HepG2 (cell line): ENCODE measurements at regions not wholly inside any gene's neighbourhood (a gene's known extent, or its start where the extent isn't known, plus 50 kb on each side); places are given as distances from the start of the nearest gene placed in this dataset.

Source experiments
- ATAC-seq: fragments of 200-7000 bp; cut with Tn5 transposase; 3 replicates; pipeline ENCODE4 v1.9.1; 2020; ENCODE audit warnings: mild to moderate bottlenecking, moderate library complexity
- BruUV-seq: library from RNA; stranded (reverse); fragments of 400-500 nt; replicated peaks from 2 replicates; lab custom pipeline; 2021; lab: Mats Ljungman, UMichigan
- CTCF ChIA-PET: fragments of 300-600 bp; formaldehyde crosslinking; extraction: SDS; loops from one replicate; lab custom pipeline; 2021; ENCODE audit warnings: low total read pairs, inconsistent platforms, low intra/inter-chr PET ratio; lab: Yijun Ruan, JAX
- POLR2A ChIA-PET: fragments of 350-600 bp; sonication (Branson Sonifier 250); formaldehyde crosslinking; loops from one replicate; lab custom pipeline; 2020; ENCODE audit warnings: antibody characterized with exemption, inconsistent platforms; lab: Yijun Ruan, JAX
- DNase-seq: peaks from one replicate; pipeline ENCODE4 v3.0.0-alpha.2; 2015; ENCODE audit warnings: low spot score
- FAIRE-seq: peaks from 3 replicates; lab custom pipeline; 2011; peaks lifted over from hg19 to GRCh38; lab: Jason Lieb, UNC
- H2AFZ ChIP-seq: one replicate; pipeline ENCODE4 v1.6.1; 2011; ENCODE audit warnings: low read length, inconsistent platforms
- H3K27ac ChIP-seq: fragments of 300-600 bp; 3 replicates; pipeline ENCODE4 v1.8.0; 2011; ENCODE audit warnings: mixed run types, mild to moderate bottlenecking, mixed read lengths, low read length, inconsistent platforms; ENCODE audit not compliant: insufficient read depth; ENCODE audit errors: extremely low read length
- H3K27me3 ChIP-seq, 2 experiments: fragments of 200-600 bp in 1 of 2; 2 replicates in 1 of 2; 3 replicates in 1 of 2; pipeline versions ENCODE4 v1.6.0 to v1.8.0; 2011; ENCODE audit warnings: low read length in 2 of 2, mild to moderate bottlenecking in 2 of 2, moderate library complexity in 2 of 2, inconsistent platforms in 1 of 2; ENCODE audit not compliant: insufficient read depth in 2 of 2, control insufficient read depth in 1 of 2
- H3K36me3 ChIP-seq, 2 experiments: fragments of 200-600 bp in 1 of 2; replicated peaks in 1 of 2; 2 replicates in 1 of 2; 3 replicates in 1 of 2; pipeline versions ENCODE4 v1.5.1 to v1.8.0; 2011; ENCODE audit warnings: low read length in 2 of 2, inconsistent platforms in 1 of 2; ENCODE audit not compliant: insufficient read depth in 2 of 2, control insufficient read depth in 1 of 2
- H3K4me1 ChIP-seq: 2 replicates; pipeline ENCODE4 v1.5.1; 2012; ENCODE audit warnings: low read length, inconsistent platforms; ENCODE audit not compliant: insufficient read depth
- H3K4me2 ChIP-seq: 2 replicates; pipeline ENCODE4 v1.6.0; 2011; ENCODE audit warnings: low read depth, low read length, inconsistent platforms
- H3K4me3 ChIP-seq, 3 experiments: fragments of 200-600 bp in 1 of 3; sonication (generic), shearing (Covaris generic) in 1 of 3; replicated peaks in 1 of 3; 2 replicates each; pipeline ENCODE4 v1.5.1; 2011 to 2016; ENCODE audit warnings: low read length in 3 of 3, inconsistent platforms in 2 of 3, low read depth in 2 of 3, mild to moderate bottlenecking in 2 of 3, control low read depth in 1 of 3, mixed read lengths in 1 of 3; ENCODE audit not compliant: insufficient read depth in 1 of 3
- H3K79me2 ChIP-seq: one replicate; pipeline ENCODE4 v1.6.1; 2011; ENCODE audit warnings: low read length, inconsistent platforms; ENCODE audit not compliant: insufficient read depth
- H3K9ac ChIP-seq: 2 replicates; pipeline ENCODE4 v1.6.0; 2011; ENCODE audit warnings: mild to moderate bottlenecking, low read depth, low read length, inconsistent platforms; ENCODE audit not compliant: insufficient read depth
- H3K9me3 ChIP-seq: 2 replicates; pipeline ENCODE4 v1.5.1; 2012; ENCODE audit warnings: mild to moderate bottlenecking, low read length
- H4K20me1 ChIP-seq: 2 replicates; pipeline ENCODE4 v1.6.0; 2011; ENCODE audit warnings: inconsistent platforms, mild to moderate bottlenecking, low read length, moderate library complexity; ENCODE audit not compliant: insufficient read depth
- CEBPB ChIP-seq: IDR thresholded peaks from 2 replicates; pipeline ENCODE4 v1.6.1; 2011; ENCODE audit warnings: low read depth, low read length, improper control_type of control experiment, borderline replicate concordance
- RXRA ChIP-seq: sonication (generic); formaldehyde crosslinking; IDR thresholded peaks from 2 replicates; pipeline ENCODE4 v1.5.1; 2020; ENCODE audit warnings: missing genetic modification reagents
- SIX4 ChIP-seq: sonication (generic); formaldehyde crosslinking; IDR thresholded peaks from 2 replicates; pipeline ENCODE4 v1.4.0; 2020; ENCODE audit warnings: missing genetic modification reagents
- SOX5 ChIP-seq: IDR thresholded peaks from 2 replicates; pipeline ENCODE4 v1.6.1; 2016; ENCODE audit warnings: borderline replicate concordance
- TBX3 ChIP-seq: fragments of 450-650 bp; IDR thresholded peaks from 2 replicates; pipeline ENCODE4 v1.6.1; 2017; ENCODE audit warnings: antibody characterized with exemption, mild to moderate bottlenecking, inconsistent platforms, borderline replicate concordance
- ZBTB39 ChIP-seq: sonication (generic); formaldehyde crosslinking; IDR thresholded peaks from 2 replicates; pipeline ENCODE4 v1.5.0; 2020; ENCODE audit warnings: missing genetic modification reagents
- ZSCAN29 ChIP-seq: sonication (generic); formaldehyde crosslinking; conservative IDR thresholded peaks from 2 replicates; pipeline ENCODE4 v1.4.0; 2020; ENCODE audit warnings: mild to moderate bottlenecking, missing genetic modification reagents
- WGBS: methylation state at CpG from one replicate; pipeline ENCODE4 v1.1.6; 2017; ENCODE audit warnings: low lambda C conversion rate; 5-methylcytosine and 5-hydroxymethylcytosine counted together
- in situ Hi-C: cut with HindIII; loops from 2 replicates; pipeline ENCODE4 v1.10.0; 2017; ENCODE audit warnings: low pct_unique_long_range_greater_than_20kb; ENCODE audit not compliant: extremely low pct_ligation_motif_present
- intact Hi-C: fragments of 100-400 bp; cut with micrococcal nuclease; formaldehyde crosslinking; loops from one replicate; pipeline ENCODE4 v1.10.0; 2022; ENCODE audit not compliant: unreplicated experiment

- no peak for TF ChIP-seq ZBTB39 (CRISPR knock-in tag)
- no peak for TF ChIP-seq RXRA (CRISPR knock-in tag)
- TF ChIP-seq CEBPB, result peak; percentile 22; the same call in 1 of the 2 replicates
- Histone ChIP-seq H3K9me3 (peaks cover 9% of the 10 kb centered on the region; the same call in 1 of the 2 replicates), H3K27ac (no peak overlapping the region), H3K4me2 (no peak overlapping the region), H3K4me3 (no peak overlapping the region), H4K20me1 (no peaks in the 10 kb centered on the region), H2AFZ (no peak overlapping the region), H3K36me3 (no peaks in the 10 kb centered on the region), H3K79me2 (no peaks in the 10 kb centered on the region), H3K4me1 (no peaks in the 10 kb centered on the region), H3K9ac (no peak overlapping the region), H3K27me3 (no peaks in the 10 kb centered on the region)
- ChIA-PET CTCF (no interaction called here), POLR2A (no interaction called here)
- FAIRE-seq (no peak), ATAC-seq (no peak), DNase-seq (no peak)
- in situ Hi-C loops (no loop called here), intact Hi-C loops (no loop called here)
- BruUV-seq, result no TSS peak
- WGBS, result 0% methylated on average over 1 of the region's 1 CpG
These were observed 1496.7 kb downstream of the CDH11 start for GRCh38 chr16:63625126-63625525.

- no peak overlapping the region for H3K4me2 ChIP-seq
- FAIRE-seq, result no peak
- no peak for DNase-seq
- WGBS, result 0% methylated on average over 4 of the region's 4 CpGs
- CTCF ChIA-PET, result no interaction called here
- H4K20me1 ChIP-seq, result no peaks in the 10 kb centered on the region
- H3K27me3 ChIP-seq, result no peaks in the 10 kb centered on the region
- POLR2A ChIA-PET, result no interaction called here
- no peaks in the 10 kb centered on the region for H3K36me3 ChIP-seq
- no TSS peak for BruUV-seq
- no peak overlapping the region for H2AFZ ChIP-seq
- H3K27ac ChIP-seq, result no peak overlapping the region
- no peaks in the 10 kb centered on the region; the same call in 1 of the 2 replicates for H3K9me3 ChIP-seq
- no peak for ATAC-seq
- TF ChIP-seq ZSCAN29 (CRISPR knock-in tag) (no peak), TBX3 (no peak), SIX4 (CRISPR knock-in tag) (no peak), SOX5 (CRISPR knock-in tag) (no peak)
- in situ Hi-C loops, result no loop called here
- no peak overlapping the region for H3K9ac ChIP-seq
- intact Hi-C loops, result no loop called here
- H3K4me1 ChIP-seq, result no peaks in the 10 kb centered on the region
- no peaks in the 10 kb centered on the region for H3K79me2 ChIP-seq
- no peak overlapping the region for H3K4me3 ChIP-seq
These were observed 1498.3 kb downstream of the CDH11 start for GRCh38 chr16:63623551-63624039.
